ENCODE measurements at regions not wholly inside any gene's neighbourhood (a gene's known extent, or its start where the extent isn't known, plus 50 kb on each side); places are given as distances from the start of the nearest gene placed in this dataset.

DNA sequence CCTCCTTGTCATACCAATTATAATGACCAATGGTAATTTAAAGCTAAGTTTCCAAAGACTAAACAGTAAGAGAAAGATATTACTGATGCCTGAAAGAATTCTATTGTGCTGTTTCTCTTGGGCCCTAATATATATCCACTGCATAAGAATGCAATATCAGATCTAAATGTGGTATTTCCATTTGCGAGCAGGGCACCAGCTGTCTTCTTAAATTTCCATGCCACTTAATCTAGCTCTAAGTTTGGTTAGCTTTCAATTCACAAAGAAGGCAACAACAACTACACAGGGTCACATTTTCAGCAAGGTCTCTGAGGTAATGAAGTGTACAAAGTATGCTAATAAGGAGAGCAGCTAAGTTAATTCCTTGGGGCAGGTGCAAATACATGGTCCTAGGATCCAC, 315.7 kb downstream of the GPR37 start:
- ATAC-seq = no peak
- no peaks in the 10 kb centered on the region for H3K36me3 ChIP-seq
- no peaks in the 10 kb centered on the region for H3K4me1 ChIP-seq
- H3K27me3 ChIP-seq = no peaks in the 10 kb centered on the region
- H3K9me3 ChIP-seq = no peaks in the 10 kb centered on the region
- no peak overlapping the region for H3K27ac ChIP-seq
- H3K4me3 ChIP-seq = no peak overlapping the region
- TF ChIP-seq POLR2AphosphoS5 (IDR thresholded peaks at IDR 0.05) = no peak
- 91 to 100% methylated on average over 1 of the region's 1 CpG for WGBS, 2 donors (ENCODE audit: low coverage in 1 of 2)

DNA sequence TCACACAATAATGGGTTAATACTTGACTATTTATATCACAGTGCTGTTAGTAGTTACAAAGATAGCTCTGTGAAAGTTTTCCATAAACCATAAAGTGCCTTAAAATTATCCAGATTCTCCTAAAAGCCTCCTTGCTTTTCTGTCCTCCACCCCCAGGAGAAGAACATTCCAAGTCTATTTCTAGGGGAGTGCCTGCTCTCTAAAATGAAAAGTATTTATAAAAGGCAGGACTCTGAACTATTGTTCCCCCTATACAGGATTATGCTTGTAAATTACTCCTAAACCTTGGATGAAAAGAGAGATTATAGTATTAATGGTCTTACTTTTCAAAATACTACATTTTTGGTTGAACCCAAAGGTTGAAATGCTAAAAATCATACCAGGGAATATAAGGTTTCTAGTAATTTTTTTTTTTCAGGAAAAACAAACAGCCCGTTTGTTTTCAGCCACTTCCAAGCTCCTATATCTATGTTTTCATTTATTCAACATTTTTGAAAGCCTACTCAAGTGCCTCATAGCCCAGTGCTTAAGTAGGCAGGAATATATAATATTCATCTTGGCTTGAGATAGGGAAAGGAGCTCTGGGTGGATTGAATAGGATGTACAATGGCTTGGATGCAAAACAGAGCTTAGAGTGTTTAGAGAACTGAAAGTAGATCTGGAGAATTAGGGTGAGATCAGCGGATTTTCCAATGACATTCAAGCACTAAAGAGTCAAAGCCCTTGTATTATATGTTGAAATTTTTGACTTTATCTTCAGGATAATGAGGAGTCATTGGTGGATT, 320.7 kb downstream of the GPR37 start:
- no peak for ATAC-seq
- WGBS, 2 donors (ENCODE audit: low coverage in 1 of 2) = 42 to 66% methylated on average over 2 of the region's 2 CpGs
- Histone ChIP-seq H3K36me3 (no peaks in the 10 kb centered on the region), H3K27ac (no peak overlapping the region), H3K4me1 (no peaks in the 10 kb centered on the region), H3K4me3 (no peak overlapping the region), H3K9me3 (no peaks in the 10 kb centered on the region), H3K27me3 (no peaks in the 10 kb centered on the region)
- no peak for TF ChIP-seq POLR2A (IDR thresholded peaks at IDR 0.05)
- no peak for TF ChIP-seq EP300 (IDR thresholded peaks at IDR 0.05)
- TF ChIP-seq, protein P1, sequence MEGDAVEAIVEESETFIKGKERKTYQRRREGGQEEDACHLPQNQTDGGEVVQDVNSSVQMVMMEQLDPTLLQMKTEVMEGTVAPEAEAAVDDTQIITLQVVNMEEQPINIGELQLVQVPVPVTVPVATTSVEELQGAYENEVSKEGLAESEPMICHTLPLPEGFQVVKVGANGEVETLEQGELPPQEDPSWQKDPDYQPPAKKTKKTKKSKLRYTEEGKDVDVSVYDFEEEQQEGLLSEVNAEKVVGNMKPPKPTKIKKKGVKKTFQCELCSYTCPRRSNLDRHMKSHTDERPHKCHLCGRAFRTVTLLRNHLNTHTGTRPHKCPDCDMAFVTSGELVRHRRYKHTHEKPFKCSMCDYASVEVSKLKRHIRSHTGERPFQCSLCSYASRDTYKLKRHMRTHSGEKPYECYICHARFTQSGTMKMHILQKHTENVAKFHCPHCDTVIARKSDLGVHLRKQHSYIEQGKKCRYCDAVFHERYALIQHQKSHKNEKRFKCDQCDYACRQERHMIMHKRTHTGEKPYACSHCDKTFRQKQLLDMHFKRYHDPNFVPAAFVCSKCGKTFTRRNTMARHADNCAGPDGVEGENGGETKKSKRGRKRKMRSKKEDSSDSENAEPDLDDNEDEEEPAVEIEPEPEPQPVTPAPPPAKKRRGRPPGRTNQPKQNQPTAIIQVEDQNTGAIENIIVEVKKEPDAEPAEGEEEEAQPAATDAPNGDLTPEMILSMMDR (IDR thresholded peaks at IDR 0.05) = no peak
- TF ChIP-seq POLR2AphosphoS5 (IDR thresholded peaks at IDR 0.05) = no peak

DNA sequence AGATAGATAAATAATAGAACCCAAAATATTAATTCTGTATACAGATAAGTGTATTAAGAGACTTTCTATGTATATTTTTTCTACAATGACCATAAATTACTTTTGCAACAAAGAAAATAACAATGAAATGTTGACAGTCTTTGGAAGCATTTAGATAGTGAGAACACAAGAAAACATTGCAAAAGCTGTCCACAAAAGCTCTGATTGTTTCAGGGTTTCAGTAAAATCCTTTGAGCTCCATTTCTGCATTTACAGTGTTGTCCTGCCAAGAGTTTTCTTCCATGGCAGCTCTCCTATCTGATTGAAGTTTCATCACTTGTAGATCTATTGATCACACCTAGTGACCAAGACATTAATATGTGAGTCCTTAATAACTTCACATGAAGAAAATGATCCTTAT, 321.8 kb downstream of the GPR37 start:
- H3K9me3 ChIP-seq = no peaks in the 10 kb centered on the region
- H3K36me3 ChIP-seq = no peaks in the 10 kb centered on the region
- no peak for ATAC-seq
- no peak overlapping the region for H3K27ac ChIP-seq
- TF ChIP-seq EP300 (IDR thresholded peaks at IDR 0.05) = no peak
- TF ChIP-seq POLR2AphosphoS5 (IDR thresholded peaks at IDR 0.05) = no peak
- TF ChIP-seq POLR2A (IDR thresholded peaks at IDR 0.05) = no peak
- TF ChIP-seq, protein P1 (IDR thresholded peaks at IDR 0.05) = no peak
- H3K4me1 ChIP-seq = no peaks in the 10 kb centered on the region
- H3K27me3 ChIP-seq = no peaks in the 10 kb centered on the region
- H3K4me3 ChIP-seq = no peak overlapping the region

DNA sequence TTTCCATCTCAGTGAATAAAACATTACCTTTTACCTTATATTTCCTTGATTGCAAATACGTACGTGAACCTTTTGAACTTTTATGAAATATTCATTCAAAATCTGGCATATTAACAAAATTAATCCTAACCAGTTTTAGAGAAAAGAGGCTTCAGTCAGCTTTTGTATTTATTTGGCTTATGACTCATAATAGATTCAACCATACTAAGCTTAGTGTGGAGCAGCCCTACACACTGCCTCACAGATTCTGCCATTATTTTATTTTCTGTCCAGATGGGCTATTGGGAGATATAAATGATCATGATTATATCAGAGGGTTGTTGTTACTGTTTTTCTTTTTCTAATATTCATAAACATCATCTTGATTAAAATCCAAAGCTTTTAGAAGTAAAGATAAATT, 325.5 kb downstream of the GPR37 start:
- H3K4me1 ChIP-seq = no peaks in the 10 kb centered on the region
- H3K9me3 ChIP-seq = no peaks in the 10 kb centered on the region
- WGBS, 2 donors (ENCODE audit: low coverage in 1 of 2) = 67 to 92% methylated on average over 2 of the region's 2 CpGs
- no peak overlapping the region for H3K27ac ChIP-seq
- H3K36me3 ChIP-seq = no peaks in the 10 kb centered on the region
- TF ChIP-seq EP300 (IDR thresholded peaks at IDR 0.05) = no peak
- TF ChIP-seq, protein P1 (IDR thresholded peaks at IDR 0.05) = no peak
- no peak for TF ChIP-seq POLR2AphosphoS5 (IDR thresholded peaks at IDR 0.05)
- TF ChIP-seq POLR2A (IDR thresholded peaks at IDR 0.05) = no peak
- ATAC-seq = no peak
- no peak overlapping the region for H3K4me3 ChIP-seq
- no peaks in the 10 kb centered on the region for H3K27me3 ChIP-seq

DNA sequence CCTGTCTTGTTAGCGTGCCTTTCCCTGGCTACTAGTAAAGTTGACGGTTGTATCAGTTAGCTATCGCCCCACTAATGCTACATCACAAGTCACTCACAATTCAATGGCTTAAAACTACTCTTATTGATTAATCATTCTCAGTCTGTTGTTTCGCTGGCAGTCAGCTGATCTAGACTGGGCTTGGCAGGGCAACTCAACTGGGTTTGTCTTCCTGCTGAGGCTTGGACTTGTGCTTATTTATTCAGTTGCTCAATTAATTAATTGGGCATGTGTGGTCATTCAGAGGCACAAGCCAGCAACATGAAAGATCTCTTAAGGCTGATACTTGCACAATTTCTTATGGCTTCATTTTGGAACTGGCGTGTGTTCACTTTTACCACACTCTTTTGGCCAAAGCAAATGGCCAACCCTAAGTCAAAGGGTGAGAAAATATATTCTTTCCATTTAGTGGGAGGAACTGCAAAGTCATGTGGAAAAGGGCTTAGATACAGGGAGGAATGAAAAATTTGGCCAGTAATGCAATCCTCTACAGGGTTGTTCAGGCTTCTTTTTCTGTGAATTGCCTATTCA, 333.5 kb downstream of the GPR37 start:
- Histone ChIP-seq H3K4me1 (no peaks in the 10 kb centered on the region), H3K27ac (no peak overlapping the region), H3K9me3 (no peaks in the 10 kb centered on the region), H3K4me3 (no peak overlapping the region), H3K36me3 (no peaks in the 10 kb centered on the region), H3K27me3 (no peaks in the 10 kb centered on the region)
- TF ChIP-seq POLR2A (IDR thresholded peaks at IDR 0.05) (no peak), POLR2AphosphoS5 (IDR thresholded peaks at IDR 0.05) (no peak), EP300 (IDR thresholded peaks at IDR 0.05) (no peak)
- TF ChIP-seq, protein P1 (IDR thresholded peaks at IDR 0.05) = no peak
- ATAC-seq = no peak
- WGBS, 2 donors (ENCODE audit: low coverage in 1 of 2) = 91 to 100% methylated on average over 4 to 5 of the region's 5 CpGs
